ENCODE measurements at regions not wholly inside any gene's neighbourhood (a gene's known extent, or its start where the extent isn't known, plus 50 kb on each side); places are given as distances from the start of the nearest gene placed in this dataset.

DNA sequence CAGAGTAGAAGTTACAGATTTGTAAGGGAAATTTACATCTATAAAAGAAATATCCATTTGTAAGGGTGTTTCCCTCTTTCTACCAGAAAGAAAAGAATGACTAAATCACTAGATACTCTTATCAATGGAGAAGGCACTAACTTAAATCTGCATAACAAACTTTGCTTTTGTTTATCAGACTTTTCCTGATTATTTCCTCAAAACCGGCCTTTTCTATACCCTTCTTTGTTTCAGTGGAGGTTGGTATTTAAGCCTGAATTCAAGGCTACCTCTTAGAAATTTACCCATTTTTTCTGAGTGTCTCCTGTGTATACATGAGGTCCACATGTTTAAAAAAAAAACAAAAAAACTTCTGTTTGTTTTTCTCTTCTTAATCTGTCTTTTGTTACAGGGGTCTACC, 80.4 kb upstream of the GRPR start:
- no peaks in the 10 kb centered on the region for H3K27me3 ChIP-seq (ENCODE audit: insufficient read depth in 3 of 3, low read length in 2 of 3)
- 38 to 51% (median 49%) methylated on average over 1 of the region's 1 CpG for WGBS, 3 donors
- H3K27ac ChIP-seq, result no peak overlapping the region
- H3K36me3 ChIP-seq (ENCODE audit: insufficient read depth in 1 of 2, low read depth in 1 of 2), result no peaks in the 10 kb centered on the region
- no peak for ATAC-seq
- no peak overlapping the region for H3K4me3 ChIP-seq
- no peak for DNase-seq
- no peaks in the 10 kb centered on the region for H3K4me1 ChIP-seq
- TF ChIP-seq, protein P1, sequence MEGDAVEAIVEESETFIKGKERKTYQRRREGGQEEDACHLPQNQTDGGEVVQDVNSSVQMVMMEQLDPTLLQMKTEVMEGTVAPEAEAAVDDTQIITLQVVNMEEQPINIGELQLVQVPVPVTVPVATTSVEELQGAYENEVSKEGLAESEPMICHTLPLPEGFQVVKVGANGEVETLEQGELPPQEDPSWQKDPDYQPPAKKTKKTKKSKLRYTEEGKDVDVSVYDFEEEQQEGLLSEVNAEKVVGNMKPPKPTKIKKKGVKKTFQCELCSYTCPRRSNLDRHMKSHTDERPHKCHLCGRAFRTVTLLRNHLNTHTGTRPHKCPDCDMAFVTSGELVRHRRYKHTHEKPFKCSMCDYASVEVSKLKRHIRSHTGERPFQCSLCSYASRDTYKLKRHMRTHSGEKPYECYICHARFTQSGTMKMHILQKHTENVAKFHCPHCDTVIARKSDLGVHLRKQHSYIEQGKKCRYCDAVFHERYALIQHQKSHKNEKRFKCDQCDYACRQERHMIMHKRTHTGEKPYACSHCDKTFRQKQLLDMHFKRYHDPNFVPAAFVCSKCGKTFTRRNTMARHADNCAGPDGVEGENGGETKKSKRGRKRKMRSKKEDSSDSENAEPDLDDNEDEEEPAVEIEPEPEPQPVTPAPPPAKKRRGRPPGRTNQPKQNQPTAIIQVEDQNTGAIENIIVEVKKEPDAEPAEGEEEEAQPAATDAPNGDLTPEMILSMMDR (IDR thresholded peaks at IDR 0.05), result no peak
- no peaks in the 10 kb centered on the region for H3K9me3 ChIP-seq
- intact Hi-C loops (cut with DNase I), result no loop called here

DNA sequence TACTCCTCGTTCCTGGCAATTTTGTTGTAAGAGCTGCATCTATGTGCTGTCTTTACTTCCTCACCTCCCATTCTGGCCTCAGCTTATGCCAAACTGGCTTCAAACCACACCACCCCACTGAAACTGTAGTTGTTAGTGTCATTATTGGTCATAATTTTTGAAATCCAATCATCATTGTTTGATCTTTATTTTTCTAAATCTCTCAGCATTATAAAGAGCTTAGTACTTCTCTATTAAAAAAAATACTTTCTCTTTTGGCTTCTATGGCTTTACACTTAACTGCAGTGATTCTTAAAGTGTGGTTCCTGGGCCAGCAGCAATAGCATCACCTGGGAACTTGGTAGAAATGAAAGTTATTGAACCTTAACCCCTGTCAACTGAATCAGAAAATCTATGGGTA, 83.5 kb upstream of the GRPR start:
- 63 to 69% (median 64%) methylated on average over 1 of the region's 1 CpG for WGBS, 3 donors
- intact Hi-C loops (cut with DNase I), result no loop called here
- no peaks in the 10 kb centered on the region for H3K4me1 ChIP-seq
- DNase-seq, result no peak
- no peaks in the 10 kb centered on the region for H3K9me3 ChIP-seq
- H3K36me3 ChIP-seq (ENCODE audit: insufficient read depth in 1 of 2, low read depth in 1 of 2), result no peaks in the 10 kb centered on the region
- H3K27me3 ChIP-seq (ENCODE audit: insufficient read depth in 3 of 3, low read length in 2 of 3), result no peaks in the 10 kb centered on the region
- ATAC-seq, result no peak
- H3K27ac ChIP-seq, result no peak overlapping the region
- TF ChIP-seq, protein P1 (IDR thresholded peaks at IDR 0.05), result no peak
- no peak overlapping the region for H3K4me3 ChIP-seq

DNA sequence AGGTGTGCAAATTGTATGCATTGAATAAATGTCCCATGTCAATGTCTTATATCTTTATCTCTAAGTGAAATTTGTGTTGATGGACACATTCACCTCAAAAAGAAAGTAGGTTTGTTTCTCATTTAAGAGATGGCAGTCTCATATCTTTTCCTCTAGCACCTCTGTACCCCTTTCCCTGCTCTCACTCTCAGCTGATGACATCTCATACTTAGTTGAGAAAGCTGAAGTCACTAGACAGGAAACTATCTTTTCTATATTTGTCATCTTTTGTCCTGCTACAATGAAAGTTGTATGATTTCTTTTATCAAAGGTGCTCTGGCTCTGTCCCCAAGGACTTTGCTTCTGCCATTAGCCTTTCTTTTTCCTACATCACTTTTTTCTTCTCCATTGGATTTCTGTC, 84.0 kb upstream of the GRPR start:
- H3K27ac ChIP-seq, result no peak overlapping the region
- no peaks in the 10 kb centered on the region for H3K36me3 ChIP-seq (ENCODE audit: insufficient read depth in 1 of 2, low read depth in 1 of 2)
- intact Hi-C loops (cut with DNase I), result no loop called here
- H3K4me1 ChIP-seq, result no peaks in the 10 kb centered on the region
- H3K9me3 ChIP-seq, result no peaks in the 10 kb centered on the region
- ATAC-seq, result no peak
- H3K4me3 ChIP-seq, result no peak overlapping the region
- H3K27me3 ChIP-seq (ENCODE audit: insufficient read depth in 3 of 3, low read length in 2 of 3), result no peaks in the 10 kb centered on the region
- DNase-seq, result no peak
- TF ChIP-seq, protein P1 (IDR thresholded peaks at IDR 0.05), result no peak

DNA sequence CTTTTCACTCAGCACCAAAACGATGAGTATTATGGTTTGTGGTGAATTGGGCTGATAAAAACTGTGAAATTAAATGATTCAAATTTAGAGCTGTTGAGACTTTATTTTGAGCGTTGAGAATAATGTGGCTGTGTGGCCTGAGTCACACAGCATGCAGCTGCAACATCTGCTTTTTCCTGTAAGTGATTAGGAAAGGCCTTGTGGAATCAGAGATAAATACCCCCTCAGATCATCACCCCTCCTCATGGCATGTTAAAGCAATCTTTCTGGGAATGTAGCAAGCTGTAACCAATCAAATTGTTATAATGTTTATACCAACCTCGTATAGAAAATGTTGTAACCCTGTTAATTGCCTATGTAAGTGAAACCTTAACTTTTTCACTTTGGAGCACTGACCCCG, 90.0 kb upstream of the GRPR start:
- no peak overlapping the region for H3K27ac ChIP-seq
- H3K9me3 ChIP-seq, result no peaks in the 10 kb centered on the region

DNA sequence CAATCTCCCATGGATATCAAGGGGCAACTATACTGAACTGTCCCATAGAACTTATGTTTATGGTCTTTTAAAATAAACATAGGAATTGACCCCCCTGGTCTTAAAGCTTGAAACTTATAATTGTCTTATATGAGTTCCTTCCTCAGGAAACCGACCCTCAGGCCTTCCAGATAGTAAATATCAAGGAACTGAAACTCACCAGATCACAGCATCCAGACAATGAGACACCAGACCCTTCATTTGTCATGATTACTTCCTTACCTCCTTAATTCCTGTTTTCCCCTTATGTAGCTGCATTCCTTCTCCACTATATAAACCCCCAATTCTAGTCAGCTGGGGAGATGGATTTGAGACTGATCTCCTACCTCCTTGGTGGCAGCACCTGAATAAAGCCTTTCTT, 94.8 kb upstream of the GRPR start:
- TF ChIP-seq, protein P1 (IDR thresholded peaks at IDR 0.05), result no peak
- no peaks in the 10 kb centered on the region for H3K36me3 ChIP-seq (ENCODE audit: insufficient read depth in 1 of 2, low read depth in 1 of 2)
- 55 to 71% (median 63%) methylated on average over 1 of the region's 1 CpG for WGBS, 3 donors
- DNase-seq, result no peak
- intact Hi-C loops (cut with DNase I), result no loop called here
- H3K27me3 ChIP-seq (ENCODE audit: insufficient read depth in 3 of 3, low read length in 2 of 3), result no peaks in the 10 kb centered on the region
- no peaks in the 10 kb centered on the region for H3K9me3 ChIP-seq
- no peak overlapping the region for H3K4me3 ChIP-seq
- no peaks in the 10 kb centered on the region for H3K4me1 ChIP-seq
- H3K27ac ChIP-seq, result no peak overlapping the region
- no peak for ATAC-seq

More for the DNA sequence above, 90.0 kb upstream of the GRPR start:
- 25 to 37% (median 31%) methylated on average over 4 of the region's 4 CpGs for WGBS, 3 donors
- H3K4me1 ChIP-seq, result no peaks in the 10 kb centered on the region
- ATAC-seq (no peak), DNase-seq (no peak)
- no peaks in the 10 kb centered on the region for H3K27me3 ChIP-seq (ENCODE audit: insufficient read depth in 3 of 3, low read length in 2 of 3)
- intact Hi-C loops (cut with DNase I), result no loop called here
- no peaks in the 10 kb centered on the region for H3K36me3 ChIP-seq (ENCODE audit: insufficient read depth in 1 of 2, low read depth in 1 of 2)
- TF ChIP-seq, protein P1 (IDR thresholded peaks at IDR 0.05), result no peak
- no peak overlapping the region for H3K4me3 ChIP-seq

Data from psoas muscle (tissue), 7 donors.